ENCODE measurements at regions not wholly inside any gene's neighbourhood (a gene's known extent, or its start where the extent isn't known, plus 50 kb on each side); places are given as distances from the start of the nearest gene placed in this dataset.

- no peak overlapping the region for H3K4me3 ChIP-seq (ENCODE audit: low read depth, low read length)
- H3K4me1 ChIP-seq, result no peaks in the 10 kb centered on the region
- no peaks in the 10 kb centered on the region for H3K27me3 ChIP-seq (replicated peaks; ENCODE audit: control insufficient read depth, insufficient read depth, low read length)
- CTCF ChIA-PET, result no interaction called here
- H3K36me3 ChIP-seq (ENCODE audit: control insufficient read depth, insufficient read depth, low read length), result no peaks in the 10 kb centered on the region
- BruUV-seq (replicated peaks), result no TSS peak
- H3K4me3 Mint-ChIP-seq (ENCODE audit: unreplicated experiment), result no peak overlapping the region
- POLR2A ChIA-PET, result no interaction called here
- no peak for DNase-seq
- H3K27me3 Mint-ChIP-seq (ENCODE audit: insufficient read depth, unreplicated experiment), result no peaks in the 10 kb centered on the region
- H3K4me1 Mint-ChIP-seq (ENCODE audit: low read depth, unreplicated experiment), result no peaks in the 10 kb centered on the region
- peaks cover 4% of the 10 kb centered on the region for H3K36me3 Mint-ChIP-seq (ENCODE audit: insufficient read depth, unreplicated experiment)
- H3K27ac Mint-ChIP-seq (ENCODE audit: unreplicated experiment), result no peak overlapping the region
- TF ChIP-seq CTCF (IDR thresholded peaks at IDR 0.05; ENCODE audit: insufficient read depth in 1 of 2, low read depth in 1 of 2, low read length in 1 of 2, severe bottlenecking in 1 of 2, unreplicated experiment in 1 of 2), result no peak
- no peaks in the 10 kb centered on the region for H3K9me3 ChIP-seq
- H3K9me3 Mint-ChIP-seq (ENCODE audit: unreplicated experiment), result no peaks in the 10 kb centered on the region
- intact Hi-C loops (cut with micrococcal nuclease; ENCODE audit: unreplicated experiment), result no loop called here
Measured at GRCh38 chr2:203594541-203594940, 59.4 kb upstream of the RAPH1 start.

GRCh38 chr2:203596183-203596582, 61.1 kb upstream of the RAPH1 start:
- peaks cover 4% of the 10 kb centered on the region for H3K36me3 Mint-ChIP-seq (ENCODE audit: insufficient read depth, unreplicated experiment)
- Histone ChIP-seq H3K4me1 (no peaks in the 10 kb centered on the region), H3K9me3 (no peaks in the 10 kb centered on the region), H3K4me3 (ENCODE audit: low read depth, low read length) (no peak overlapping the region), H3K27me3 (replicated peaks; ENCODE audit: control insufficient read depth, insufficient read depth, low read length) (no peaks in the 10 kb centered on the region), H3K36me3 (ENCODE audit: control insufficient read depth, insufficient read depth, low read length) (no peaks in the 10 kb centered on the region)
- DNase-seq, result no peak
- no peak overlapping the region for H3K4me3 Mint-ChIP-seq (ENCODE audit: unreplicated experiment)
- H3K27ac Mint-ChIP-seq (ENCODE audit: unreplicated experiment), result no peak overlapping the region
- intact Hi-C loops (cut with micrococcal nuclease; ENCODE audit: unreplicated experiment), result no loop called here
- no peak for TF ChIP-seq CTCF (IDR thresholded peaks at IDR 0.05; ENCODE audit: insufficient read depth in 1 of 2, low read depth in 1 of 2, low read length in 1 of 2, severe bottlenecking in 1 of 2, unreplicated experiment in 1 of 2)
- no peaks in the 10 kb centered on the region for H3K4me1 Mint-ChIP-seq (ENCODE audit: low read depth, unreplicated experiment)
- POLR2A ChIA-PET, result no interaction called here
- BruUV-seq (replicated peaks), result no TSS peak
- H3K9me3 Mint-ChIP-seq (ENCODE audit: unreplicated experiment), result no peaks in the 10 kb centered on the region
- no peaks in the 10 kb centered on the region for H3K27me3 Mint-ChIP-seq (ENCODE audit: insufficient read depth, unreplicated experiment)
- CTCF ChIA-PET, result no interaction called here

- no peak overlapping the region for H3K27ac Mint-ChIP-seq (ENCODE audit: unreplicated experiment)
- no peak for DNase-seq
- CTCF ChIA-PET, result no interaction called here
- POLR2A ChIA-PET, result no interaction called here
- H3K4me3 Mint-ChIP-seq (ENCODE audit: unreplicated experiment), result no peak overlapping the region
- peaks cover 4% of the 10 kb centered on the region for H3K36me3 Mint-ChIP-seq (ENCODE audit: insufficient read depth, unreplicated experiment)
- H3K4me1 Mint-ChIP-seq (ENCODE audit: low read depth, unreplicated experiment), result no peaks in the 10 kb centered on the region
- Histone ChIP-seq H3K4me1 (peaks cover 4% of the 10 kb centered on the region; the same call in 1 of the 2 replicates), H3K9me3 (no peaks in the 10 kb centered on the region), H3K36me3 (ENCODE audit: control insufficient read depth, insufficient read depth, low read length) (no peaks in the 10 kb centered on the region), H3K27me3 (replicated peaks; ENCODE audit: control insufficient read depth, insufficient read depth, low read length) (no peaks in the 10 kb centered on the region), H3K4me3 (ENCODE audit: low read depth, low read length) (no peak overlapping the region)
- no peaks in the 10 kb centered on the region for H3K9me3 Mint-ChIP-seq (ENCODE audit: unreplicated experiment)
- no peaks in the 10 kb centered on the region for H3K27me3 Mint-ChIP-seq (ENCODE audit: insufficient read depth, unreplicated experiment)
- intact Hi-C loops (cut with micrococcal nuclease; ENCODE audit: unreplicated experiment), result no loop called here
- BruUV-seq (replicated peaks), result no TSS peak
- no peak for TF ChIP-seq CTCF (IDR thresholded peaks at IDR 0.05; ENCODE audit: insufficient read depth in 1 of 2, low read depth in 1 of 2, low read length in 1 of 2, severe bottlenecking in 1 of 2, unreplicated experiment in 1 of 2)
Measured at GRCh38 chr2:203599509-203599908, 64.4 kb upstream of the RAPH1 start.

Data from Caco-2 (cell line).